ENCODE measurements at regions not wholly inside any gene's neighbourhood (a gene's known extent, or its start where the extent isn't known, plus 50 kb on each side); places are given as distances from the start of the nearest gene placed in this dataset.

DNA sequence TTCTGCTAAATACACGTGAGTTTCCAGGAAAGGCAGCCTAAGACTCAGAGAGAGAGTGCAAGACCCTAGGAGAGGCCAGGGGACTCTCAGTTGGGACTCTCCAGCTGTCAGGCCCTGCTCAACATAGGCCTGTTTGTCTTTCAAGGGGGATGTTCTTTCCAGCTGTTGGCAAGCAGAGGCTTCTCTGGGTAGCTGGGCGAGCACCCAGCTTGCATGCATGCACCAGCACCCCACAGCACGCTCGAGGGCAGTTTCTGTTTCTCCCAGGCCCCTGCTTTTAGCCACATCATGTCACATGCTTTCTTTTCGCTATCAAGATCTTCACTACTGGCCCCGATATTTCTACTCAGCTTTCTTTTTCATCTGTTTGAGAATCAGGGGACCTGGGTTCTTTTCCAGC, 479.3 kb upstream of the HS6ST1 start:
- no peaks in the 10 kb centered on the region for H3K4me1 ChIP-seq
- H3K4me3 Mint-ChIP-seq (ENCODE audit: unreplicated experiment), result no peak overlapping the region
- no peak overlapping the region for H3K4me3 ChIP-seq (ENCODE audit: low read depth, low read length)
- no peak overlapping the region for H3K27ac Mint-ChIP-seq (ENCODE audit: unreplicated experiment)
- DNase-seq, result no peak
- TF ChIP-seq CTCF (IDR thresholded peaks at IDR 0.05; ENCODE audit: insufficient read depth in 1 of 2, low read depth in 1 of 2, low read length in 1 of 2, severe bottlenecking in 1 of 2, unreplicated experiment in 1 of 2), result no peak
- POLR2A ChIA-PET, result no interaction called here
- no peaks in the 10 kb centered on the region for H3K36me3 ChIP-seq (ENCODE audit: control insufficient read depth, insufficient read depth, low read length)
- H3K4me1 Mint-ChIP-seq (ENCODE audit: low read depth, unreplicated experiment), result no peaks in the 10 kb centered on the region
- BruUV-seq (replicated peaks), result no TSS peak
- no peaks in the 10 kb centered on the region for H3K9me3 Mint-ChIP-seq (ENCODE audit: unreplicated experiment)
- no peaks in the 10 kb centered on the region for H3K9me3 ChIP-seq
- CTCF ChIA-PET, result no interaction called here
- peaks cover 12% of the 10 kb centered on the region for H3K27me3 Mint-ChIP-seq (ENCODE audit: insufficient read depth, unreplicated experiment)
- H3K27me3 ChIP-seq (replicated peaks; ENCODE audit: control insufficient read depth, insufficient read depth, low read length), result no peaks in the 10 kb centered on the region
- intact Hi-C loops (cut with micrococcal nuclease; ENCODE audit: unreplicated experiment), result no loop called here
- H3K36me3 Mint-ChIP-seq (ENCODE audit: insufficient read depth, unreplicated experiment), result no peaks in the 10 kb centered on the region

GRCh38 chr2:128798502-128799283, 480.0 kb upstream of the HS6ST1 start:
- Mint-ChIP-seq H3K36me3 (ENCODE audit: insufficient read depth, unreplicated experiment) (no peaks in the 10 kb centered on the region), H3K4me1 (ENCODE audit: low read depth, unreplicated experiment) (no peaks in the 10 kb centered on the region), H3K9me3 (ENCODE audit: unreplicated experiment) (no peaks in the 10 kb centered on the region), H3K27ac (ENCODE audit: unreplicated experiment) (no peak overlapping the region), H3K4me3 (ENCODE audit: unreplicated experiment) (no peak overlapping the region), H3K27me3 (ENCODE audit: insufficient read depth, unreplicated experiment) (peaks cover 13% of the 10 kb centered on the region)
- no peaks in the 10 kb centered on the region for H3K4me1 ChIP-seq
- H3K9me3 ChIP-seq, result no peaks in the 10 kb centered on the region
- H3K36me3 ChIP-seq (ENCODE audit: control insufficient read depth, insufficient read depth, low read length), result no peaks in the 10 kb centered on the region
- ChIA-PET CTCF (no interaction called here), POLR2A (no interaction called here)
- no peak overlapping the region for H3K4me3 ChIP-seq (ENCODE audit: low read depth, low read length)
- H3K27me3 ChIP-seq (replicated peaks; ENCODE audit: control insufficient read depth, insufficient read depth, low read length), result no peaks in the 10 kb centered on the region
- TF ChIP-seq CTCF (IDR thresholded peaks at IDR 0.05; ENCODE audit: insufficient read depth in 1 of 2, low read depth in 1 of 2, low read length in 1 of 2, severe bottlenecking in 1 of 2, unreplicated experiment in 1 of 2), result no peak
- intact Hi-C loops (cut with micrococcal nuclease; ENCODE audit: unreplicated experiment), result no loop called here
- DNase-seq, result no peak
- BruUV-seq (replicated peaks), result no TSS peak

DNA sequence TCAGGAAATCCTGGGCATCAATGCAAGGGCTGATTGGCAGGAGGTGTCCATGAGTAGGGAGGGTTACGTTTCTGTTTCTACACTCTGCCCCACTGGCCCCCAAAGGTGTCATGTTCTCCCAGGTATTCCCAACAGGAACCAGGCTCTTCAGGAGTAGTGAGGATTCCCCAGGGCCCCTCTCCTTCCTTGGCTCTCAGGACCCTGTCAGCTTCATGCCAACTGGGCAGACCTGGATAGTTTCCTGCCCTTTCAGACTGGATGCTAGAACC, 480.6 kb upstream of the HS6ST1 start:
- CTCF ChIA-PET, result no interaction called here
- no peak overlapping the region for H3K27ac Mint-ChIP-seq (ENCODE audit: unreplicated experiment)
- no peak for DNase-seq

More for the DNA sequence above, 480.6 kb upstream of the HS6ST1 start:
- Histone ChIP-seq H3K4me3 (ENCODE audit: low read depth, low read length) (no peak overlapping the region), H3K27me3 (replicated peaks; ENCODE audit: control insufficient read depth, insufficient read depth, low read length) (no peaks in the 10 kb centered on the region), H3K4me1 (no peaks in the 10 kb centered on the region), H3K36me3 (ENCODE audit: control insufficient read depth, insufficient read depth, low read length) (no peaks in the 10 kb centered on the region), H3K9me3 (no peaks in the 10 kb centered on the region)
- H3K4me1 Mint-ChIP-seq (ENCODE audit: low read depth, unreplicated experiment), result no peaks in the 10 kb centered on the region
- H3K36me3 Mint-ChIP-seq (ENCODE audit: insufficient read depth, unreplicated experiment), result no peaks in the 10 kb centered on the region
- TF ChIP-seq CTCF (IDR thresholded peaks at IDR 0.05; ENCODE audit: insufficient read depth in 1 of 2, low read depth in 1 of 2, low read length in 1 of 2, severe bottlenecking in 1 of 2, unreplicated experiment in 1 of 2), result no peak
- no TSS peak for BruUV-seq (replicated peaks)
- POLR2A ChIA-PET, result no interaction called here
- no peak overlapping the region for H3K4me3 Mint-ChIP-seq (ENCODE audit: unreplicated experiment)
- H3K27me3 Mint-ChIP-seq (ENCODE audit: insufficient read depth, unreplicated experiment), result peaks cover 13% of the 10 kb centered on the region
- H3K9me3 Mint-ChIP-seq (ENCODE audit: unreplicated experiment), result no peaks in the 10 kb centered on the region
- intact Hi-C loops (cut with micrococcal nuclease; ENCODE audit: unreplicated experiment), result no loop called here

Measured in Caco-2 (cell line).